Thymus (tissue), 11 donors: ENCODE measurements at regions not wholly inside any gene's neighbourhood (a gene's known extent, or its start where the extent isn't known, plus 50 kb on each side); places are given as distances from the start of the nearest gene placed in this dataset.
"Not testable (repeated sequence)": the region's sequence is repeated elsewhere in the genome, so short reads cannot be mapped to it uniquely, and the experiment has no call there.

Source experiments
- DNase-seq, 9 donors: peaks; one replicate each; pipeline ENCODE4 v3.0.0-alpha.2; 2013; ENCODE audit warnings: low spot score in 9 of 9, low read depth in 6 of 9, missing footprints in 1 of 9
- H3K27ac ChIP-seq, 2 donors: one replicate each; pipeline ENCODE4 v1.5.1; 2013; ENCODE audit warnings: control low read depth in 1 of 2, low read depth in 1 of 2, low read length in 1 of 2, mild to moderate bottlenecking in 1 of 2, moderate library complexity in 1 of 2
- H3K27me3 ChIP-seq, 2 donors: one replicate each; pipeline ENCODE4 v1.5.1; 2013; ENCODE audit warnings: low read length in 1 of 2; ENCODE audit not compliant: control insufficient read depth in 2 of 2, insufficient read depth in 1 of 2
- H3K36me3 ChIP-seq, 2 donors: one replicate each; pipeline ENCODE4 v1.5.1; 2013; ENCODE audit warnings: low read length in 1 of 2, mild to moderate bottlenecking in 1 of 2, moderate library complexity in 1 of 2; ENCODE audit not compliant: control insufficient read depth in 2 of 2, insufficient read depth in 2 of 2
- H3K4me1 ChIP-seq, 2 donors: one replicate each; pipeline ENCODE4 v1.5.1; 2013; ENCODE audit warnings: low read length in 2 of 2; ENCODE audit not compliant: control insufficient read depth in 2 of 2, insufficient read depth in 2 of 2
- H3K4me3 ChIP-seq, 2 donors: one replicate each; pipeline ENCODE4 v1.5.1; 2013; ENCODE audit warnings: low read length in 2 of 2, control low read depth in 1 of 2, mild to moderate bottlenecking in 1 of 2
- H3K9me3 ChIP-seq, 2 donors: one replicate each; pipeline ENCODE4 v1.5.1; 2013; ENCODE audit warnings: low read length in 1 of 2, mild to moderate bottlenecking in 1 of 2; ENCODE audit not compliant: control insufficient read depth in 2 of 2, insufficient read depth in 1 of 2
- WGBS: extraction: QIAGEN DNeasy Blood & Tissue Kit; methylation state at CpG from one replicate; pipeline ENCODE4 v1.1.7; 2013; 5-methylcytosine and 5-hydroxymethylcytosine counted together
- donor health status: healthy.

- WGBS, result 81% methylated on average over 10 of the region's 10 CpGs
- Histone ChIP-seq H3K9me3 (no peaks in the 10 kb centered on the region), H3K4me1 (peaks cover 0 to 12% of the 10 kb centered on the region in 2 donors), H3K27me3 (peaks cover 0 to 19% of the 10 kb centered on the region in 2 donors), H3K36me3 (no peaks in the 10 kb centered on the region), H3K4me3 (no peak overlapping the region), H3K27ac (no peak overlapping the region)
- DNase-seq, result no peak
Observed at GRCh38 chr1:181179279-181179986, 90.9 kb downstream of the IER5 start.

GRCh38 chr1:181179987-181180365, 91.5 kb downstream of the IER5 start:
- Histone ChIP-seq H3K4me3 (no peak overlapping the region), H3K36me3 (no peaks in the 10 kb centered on the region), H3K27me3 (peaks cover 0 to 19% of the 10 kb centered on the region in 2 donors), H3K9me3 (no peaks in the 10 kb centered on the region), H3K27ac (no peak overlapping the region), H3K4me1 (peaks cover 0 to 12% of the 10 kb centered on the region in 2 donors)
- WGBS, result 31% methylated on average over 6 of the region's 6 CpGs
- DNase-seq, result peak in 5 of 9 donors; percentile 33 to 67 (median 41)

GRCh38 chr1:181180407-181181031, 92.0 kb downstream of the IER5 start:
- H3K27ac ChIP-seq, result no peak overlapping the region
- 70% methylated on average over 11 of the region's 11 CpGs for WGBS
- DNase-seq, result no peak
- no peak overlapping the region for H3K4me3 ChIP-seq
- no peaks in the 10 kb centered on the region for H3K36me3 ChIP-seq
- H3K4me1 ChIP-seq, result peaks cover 0 to 12% of the 10 kb centered on the region in 2 donors
- peaks cover 0 to 22% of the 10 kb centered on the region in 2 donors for H3K27me3 ChIP-seq
- H3K9me3 ChIP-seq, result no peaks in the 10 kb centered on the region

GRCh38 chr1:181181792-181182585, 93.5 kb downstream of the IER5 start:
- H3K9me3 ChIP-seq, result no peaks in the 10 kb centered on the region
- no peak for DNase-seq
- WGBS, result 90% methylated on average over 11 of the region's 11 CpGs
- H3K4me1 ChIP-seq, result peaks cover 0 to 12% of the 10 kb centered on the region in 2 donors
- no peak overlapping the region for H3K27ac ChIP-seq
- H3K36me3 ChIP-seq, result no peaks in the 10 kb centered on the region
- no peak overlapping the region for H3K4me3 ChIP-seq
- peaks cover 0 to 23% of the 10 kb centered on the region in 2 donors for H3K27me3 ChIP-seq

GRCh38 chr1:181184621-181185020, 96.1 kb downstream of the IER5 start:
- Histone ChIP-seq H3K9me3 (no peaks in the 10 kb centered on the region), H3K4me3 (no peak overlapping the region), H3K36me3 (no peaks in the 10 kb centered on the region), H3K4me1 (peaks cover 0 to 12% of the 10 kb centered on the region in 2 donors), H3K27me3 (peaks cover 0 to 30% of the 10 kb centered on the region in 2 donors), H3K27ac (no peak overlapping the region)
- WGBS, result 95% methylated on average over 5 of the region's 5 CpGs
- DNase-seq, result no peak

GRCh38 chr1:181185461-181185860, 97.0 kb downstream of the IER5 start:
- Histone ChIP-seq H3K4me3 (no peak overlapping the region), H3K36me3 (no peaks in the 10 kb centered on the region), H3K9me3 (no peaks in the 10 kb centered on the region), H3K27ac (no peak overlapping the region), H3K27me3 (peaks cover 0 to 36% of the 10 kb centered on the region in 2 donors), H3K4me1 (peaks cover 0 to 6% of the 10 kb centered on the region in 2 donors)
- WGBS, result 65% methylated on average over 3 of the region's 3 CpGs
- no peak for DNase-seq

- 77% methylated on average over 4 of the region's 4 CpGs for WGBS
Observed at GRCh38 chr1:181186133-181186532, 97.6 kb downstream of the IER5 start.

GRCh38 chr1:181187337-181188126, 99.0 kb downstream of the IER5 start:
- no peak for DNase-seq
- Histone ChIP-seq H3K36me3 (no peaks in the 10 kb centered on the region), H3K9me3 (no peaks in the 10 kb centered on the region), H3K27ac (no peak overlapping the region), H3K4me1 (peaks cover 0 to 3% of the 10 kb centered on the region in 2 donors), H3K4me3 (no peak overlapping the region), H3K27me3 (peaks cover 0 to 33% of the 10 kb centered on the region in 2 donors)
- WGBS, result 70% methylated on average over 7 of the region's 7 CpGs

More at GRCh38 chr1:181186133-181186532, 97.6 kb downstream of the IER5 start:
- H3K4me1 ChIP-seq, H3K4me3 ChIP-seq, H3K27ac ChIP-seq, H3K9me3 ChIP-seq, DNase-seq, H3K36me3 ChIP-seq: not testable (repeated sequence)
- H3K27me3 ChIP-seq, result peaks cover 0 to 35% of the 10 kb centered on the region in 2 donors
